Heart left ventricle (tissue), 13 donors: ENCODE measurements at regions not wholly inside any gene's neighbourhood (a gene's known extent, or its start where the extent isn't known, plus 50 kb on each side); places are given as distances from the start of the nearest gene placed in this dataset.

Experiments used
- CTCF ChIP-seq, 12 donors: fragments of 200-600 bp; sonication (generic) in 4 of 12; IDR thresholded peaks; one replicate each; pipeline versions ENCODE4 v1.5.0 to v1.8.0; 2018 to 2022; ENCODE audit warnings: antibody characterized with exemption in 12 of 12, mild to moderate bottlenecking in 5 of 12
- POLR2A ChIP-seq, 2 donors: fragments of 450-650 bp; IDR thresholded peaks; one replicate each; pipeline ENCODE4 v1.6.1; 2017; ENCODE audit warnings: antibody characterized with exemption in 2 of 2, mild to moderate bottlenecking in 2 of 2, moderate library complexity in 2 of 2
- donor health status: ischemic (EF 13 %, LVEDD 7.1; RV severe dilation, severe dysfunction).
- donor health status: DM: no; HTN: yes; CAD: no.
- donor health status: DM: no; HTN: no; CAD: no.
- donor health status: ischemic (EF 25% LVEDD 6.9; RV normal size, moderate dysfunction).
- donor health status: ischemic (EF 25% LVEDD 5.7; RV mildly dilated, moderate dysfunction).
- donor health status: ischemic (EF 35%, LVEDD 5.7; RV mildly dilated, moderate dysfunction).
- donor health status: nonischemic (EF 11% LVEDD 7.7; RV severe dilation, severe dysfunction).
- donor health status: DM: yes; HTN: yes; CAD: no.
- donor health status: PGD.
- donor health status: ischemic (EF 29% LVEDD 5.4; RV normal size, mild dysfunction).
- donor health status: nonischemic (EF 23%, LVEDD 6.1; RV moderate dilation, normal function).

- TF ChIP-seq CTCF (IDR thresholded peaks at IDR 0.05) (no peak), POLR2A (IDR thresholded peaks at IDR 0.05) (no peak)
Measured at GRCh38 chr10:4079803-4080202, 294.8 kb upstream of the KLF6 start.
